NCI-H2196 treated with DMSO at 0.1 percent for 48 hours (cell line): ENCODE measurements at regions not wholly inside any gene's neighbourhood (a gene's known extent, or its start where the extent isn't known, plus 50 kb on each side); places are given as distances from the start of the nearest gene placed in this dataset.
"Not testable (repeated sequence)": the region's sequence is repeated elsewhere in the genome, so short reads cannot be mapped to it uniquely, and the experiment has no call there.

Experiments
- DNase-seq: peaks from one replicate; lab custom pipeline; 2025; ENCODE audit not compliant: unreplicated experiment; lab: John Stamatoyannopoulos, UW

GRCh38 chr7:121501566-121501965, 105.5 kb upstream of the FAM3C start:
- no peak for DNase-seq

GRCh38 chr7:121500360-121501058, 104.4 kb upstream of the FAM3C start:
- DNase-seq: no peak

DNA sequence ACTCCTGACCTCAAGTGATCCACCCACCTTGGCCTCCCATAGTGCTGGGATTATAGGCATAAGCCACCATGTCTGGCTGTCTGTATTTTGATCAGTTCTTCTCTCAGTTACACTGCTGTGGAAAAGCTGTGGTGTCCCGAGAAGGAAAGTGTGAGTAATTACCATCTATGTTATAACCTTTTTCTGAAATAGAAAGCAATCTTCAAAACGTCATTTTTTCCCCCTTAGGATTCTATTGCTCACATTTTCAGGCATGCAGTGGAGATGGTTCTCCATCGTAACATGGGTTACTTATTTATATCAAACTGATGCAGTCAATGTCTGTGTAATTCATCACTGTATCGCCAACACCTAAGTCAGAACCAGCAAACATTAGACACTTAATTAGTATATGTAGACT, 103.5 kb upstream of the FAM3C start:
- no peak for DNase-seq

GRCh38 chr7:121498816-121499215, 102.7 kb upstream of the FAM3C start:
- no peak for DNase-seq

DNA sequence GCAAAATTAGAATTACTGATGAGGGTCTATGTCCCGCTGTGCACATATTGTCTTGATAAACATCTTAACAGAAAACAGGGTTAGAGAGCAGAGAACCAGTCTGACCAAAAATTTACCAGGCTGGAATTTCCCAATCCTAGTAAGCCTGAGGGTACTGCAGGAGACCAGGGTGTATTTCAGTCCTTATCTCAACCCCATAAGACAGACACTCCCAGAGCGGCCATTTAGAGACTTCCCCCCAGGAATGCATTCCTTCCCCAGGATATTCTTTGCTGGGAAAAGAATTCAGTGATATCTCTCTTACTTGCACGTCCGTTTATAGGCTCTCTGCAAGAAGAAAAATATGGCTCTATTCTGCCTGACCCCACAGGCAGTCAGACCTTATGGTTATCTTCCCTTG, 101.4 kb upstream of the FAM3C start:
- not testable (repeated sequence) for DNase-seq

GRCh38 chr7:121494516-121494915, 98.4 kb upstream of the FAM3C start:
- no peak for DNase-seq

DNA sequence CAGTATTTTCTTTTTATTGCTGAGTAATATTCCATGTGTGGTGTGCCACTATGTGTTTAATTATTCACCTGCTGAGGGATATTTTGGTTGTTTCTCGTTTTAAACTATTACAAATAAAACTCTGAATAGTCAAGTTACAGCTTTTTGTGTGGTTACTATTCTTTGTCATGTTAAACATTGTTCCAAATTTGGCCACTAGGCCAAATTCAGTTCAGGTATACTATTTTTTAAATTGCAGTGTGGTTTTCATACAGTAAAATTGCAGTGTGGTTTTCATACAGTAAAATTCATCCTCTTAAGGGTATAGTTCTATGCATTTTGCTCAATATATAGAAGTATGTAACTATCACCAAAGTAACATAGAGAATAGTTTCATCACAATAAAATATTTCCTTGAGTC, 97.4 kb upstream of the FAM3C start:
- DNase-seq: no peak

DNA sequence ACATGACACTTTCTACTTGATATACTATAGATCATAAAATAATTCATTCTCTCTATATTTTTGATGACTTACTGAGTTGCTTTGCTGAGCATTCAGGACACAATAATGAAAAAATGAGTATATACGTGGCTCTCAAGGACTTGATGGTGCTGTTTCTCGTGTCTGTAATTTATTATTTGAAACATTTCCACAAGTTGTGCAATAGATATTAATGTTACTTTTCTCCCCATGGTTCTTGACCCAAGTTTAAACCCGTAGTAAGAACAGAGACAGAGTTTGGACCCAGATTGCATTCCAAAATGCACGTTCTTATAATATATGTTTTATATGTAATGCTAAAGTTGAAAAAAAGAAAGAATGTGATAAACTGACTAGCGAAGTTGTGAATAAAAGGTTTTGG, 94.2 kb upstream of the FAM3C start:
- DNase-seq: no peak

- DNase-seq: no peak
Measured at GRCh38 chr7:121489440-121489839, 93.3 kb upstream of the FAM3C start.

- DNase-seq: no peak
Measured at GRCh38 chr7:121488111-121488650, 92.1 kb upstream of the FAM3C start.

DNA sequence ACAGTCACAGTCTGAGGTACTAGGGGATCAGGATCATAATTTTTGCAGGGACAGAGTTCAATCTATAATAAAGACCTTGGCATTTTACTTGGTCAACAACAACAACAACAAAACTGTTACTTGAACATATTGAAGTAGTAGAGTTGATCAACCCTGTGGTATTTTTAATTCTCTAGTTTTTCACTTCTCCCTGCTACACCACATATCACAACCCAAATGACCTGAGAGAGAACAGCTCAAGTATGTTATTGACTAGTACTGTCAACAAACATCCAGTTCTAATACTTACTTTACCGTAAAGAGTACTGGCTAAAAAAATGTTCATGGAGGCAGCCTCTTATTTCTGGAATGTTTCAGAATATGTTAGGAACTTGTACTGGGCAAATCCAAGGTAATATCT, 90.5 kb upstream of the FAM3C start:
- DNase-seq: no peak

GRCh38 chr7:121485467-121486243, 89.5 kb upstream of the FAM3C start:
- no peak for DNase-seq

DNA sequence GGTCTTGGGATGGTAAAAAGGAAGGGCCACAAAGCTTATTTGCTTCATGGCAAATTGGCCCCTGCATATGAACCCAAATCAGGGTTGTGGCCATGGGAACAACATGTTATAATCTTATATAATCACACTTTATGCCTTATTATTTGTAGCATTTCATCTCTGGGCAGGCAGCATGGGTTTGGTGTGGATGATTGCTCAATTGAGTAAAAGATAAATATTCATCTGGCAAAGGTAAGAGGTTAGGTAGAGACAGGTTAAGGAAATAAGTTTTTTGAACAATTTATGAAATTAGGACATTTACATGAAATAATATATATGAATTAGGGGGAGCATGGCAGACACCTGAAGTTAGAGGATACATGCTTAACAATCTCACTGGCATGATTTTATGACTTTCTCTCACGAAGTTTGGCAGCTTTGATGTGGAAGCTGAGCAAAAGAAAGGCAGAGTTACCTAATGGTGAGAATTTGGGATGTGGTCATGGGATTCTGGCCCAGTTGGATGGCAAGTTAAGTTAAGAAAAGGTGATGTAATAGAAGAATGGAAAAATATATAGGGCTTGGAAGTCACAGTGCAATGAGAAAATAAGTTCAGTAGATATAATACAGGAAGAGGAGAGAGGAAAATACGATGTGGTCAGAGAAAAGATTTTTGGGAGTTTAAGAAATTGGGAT, 88.1 kb upstream of the FAM3C start:
- no peak for DNase-seq

- DNase-seq: no peak
Measured at GRCh38 chr7:121480566-121481335, 84.6 kb upstream of the FAM3C start.

- no peak for DNase-seq
Measured at GRCh38 chr7:121480058-121480457, 84.0 kb upstream of the FAM3C start.

DNA sequence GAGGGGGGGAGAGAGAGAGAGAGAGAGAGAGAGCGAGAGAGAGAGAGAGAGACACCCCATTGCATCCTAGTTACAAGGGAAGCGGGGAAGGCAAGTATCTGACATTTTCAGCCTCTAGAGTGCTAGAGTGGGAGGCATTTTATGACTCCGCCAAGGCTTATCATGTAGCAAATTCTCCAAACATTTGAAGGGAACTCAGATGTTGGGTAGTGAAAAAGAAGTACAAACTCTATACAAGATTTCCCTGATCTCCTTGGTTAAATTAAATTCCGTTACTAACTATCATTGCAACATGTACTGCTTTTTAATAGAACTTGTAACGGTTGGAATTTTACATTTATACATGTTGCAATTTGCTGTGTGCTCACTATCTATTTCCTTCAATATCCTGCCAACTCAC, 83.4 kb upstream of the FAM3C start:
- DNase-seq: no peak

GRCh38 chr7:121475806-121476205, 79.7 kb upstream of the FAM3C start:
- no peak for DNase-seq

DNA sequence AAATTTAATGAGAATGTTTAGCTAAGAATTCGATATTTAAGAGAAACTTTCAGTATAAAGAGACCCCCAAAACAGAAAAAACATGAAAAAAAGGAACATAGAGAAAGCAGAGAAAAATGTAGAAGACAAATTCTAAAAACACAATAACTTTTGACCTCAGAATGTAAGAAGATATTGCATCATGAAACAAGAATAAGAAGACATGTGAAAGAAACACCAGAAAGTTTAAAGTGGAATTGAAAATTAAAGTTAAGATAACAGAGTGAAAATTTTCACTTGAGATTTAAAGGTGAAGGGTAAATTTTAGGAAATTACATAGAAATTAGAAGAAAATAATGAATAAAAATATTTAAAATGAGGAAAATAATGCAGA, 78.2 kb upstream of the FAM3C start:
- no peak for DNase-seq

GRCh38 chr7:121473645-121474300, 77.7 kb upstream of the FAM3C start:
- DNase-seq: no peak

DNA sequence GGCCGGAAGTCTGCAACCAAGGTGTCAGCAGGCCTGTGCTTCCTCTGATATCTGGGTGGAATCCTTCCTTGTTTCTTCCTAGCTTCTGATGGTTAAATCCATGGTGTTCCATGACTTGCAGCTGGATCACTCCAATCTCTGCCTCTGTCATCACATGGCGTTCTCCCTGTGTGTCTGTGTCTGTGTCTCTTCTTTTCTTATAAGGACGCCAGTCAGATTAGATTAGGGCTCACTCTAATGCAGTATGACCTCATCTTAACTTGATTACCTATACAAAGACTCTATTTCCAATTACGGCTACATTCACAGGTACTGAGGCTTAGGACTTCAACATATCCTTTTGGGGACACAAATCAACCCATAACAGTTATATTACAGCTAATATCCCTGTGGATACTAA, 70.3 kb upstream of the FAM3C start:
- DNase-seq: no peak

DNA sequence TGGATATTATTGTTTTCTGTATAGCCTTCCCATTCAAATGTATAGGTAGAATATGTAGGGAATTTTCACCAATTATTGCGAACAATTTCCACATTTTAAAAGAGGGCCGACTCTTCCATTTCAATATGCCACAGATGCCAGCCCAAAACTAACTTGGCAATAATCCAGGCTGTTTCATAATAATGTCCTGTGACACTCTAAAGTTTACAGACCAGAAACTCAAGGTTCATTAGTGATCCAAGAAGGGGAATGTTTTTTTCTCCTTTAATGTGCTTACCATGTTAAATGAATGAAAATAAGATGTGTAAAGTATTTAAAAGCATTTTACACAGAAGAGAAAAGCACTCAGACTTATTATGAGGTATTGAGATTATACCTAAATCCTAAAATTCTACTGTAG, 63.0 kb upstream of the FAM3C start:
- no peak for DNase-seq
